GM21381 (cell line): ENCODE measurements at regions not wholly inside any gene's neighbourhood (a gene's known extent, or its start where the extent isn't known, plus 50 kb on each side); places are given as distances from the start of the nearest gene placed in this dataset.

Experiments used
- ATAC-seq: cut with Tn5 transposase; IDR thresholded peaks from one replicate; pipeline ENCODE4 v1.9.1; 2021; ENCODE audit warnings: mild to moderate bottlenecking, moderate library complexity; ENCODE audit not compliant: unreplicated experiment

GRCh38 chr2:16304876-16305590, 360.6 kb downstream of the CYRIA start:
- ATAC-seq: no peak

GRCh38 chr2:16303761-16304160, 361.9 kb downstream of the CYRIA start:
- ATAC-seq: no peak

GRCh38 chr2:16303273-16303577, 362.4 kb downstream of the CYRIA start:
- no peak for ATAC-seq

GRCh38 chr2:16302431-16303272, 362.3 kb downstream of the MYCN start:
- ATAC-seq: no peak

GRCh38 chr2:16301961-16302360, 361.6 kb downstream of the MYCN start:
- no peak for ATAC-seq

- ATAC-seq: no peak
These were observed 358.5 kb downstream of the MYCN start for GRCh38 chr2:16298866-16299265.

GRCh38 chr2:16296331-16297250, 356.2 kb downstream of the MYCN start:
- ATAC-seq: no peak

GRCh38 chr2:16296038-16296290, 355.6 kb downstream of the MYCN start:
- no peak for ATAC-seq

- no peak for ATAC-seq
These were observed 354.4 kb downstream of the MYCN start for GRCh38 chr2:16294791-16295190.

- ATAC-seq: no peak
These were observed 353.5 kb downstream of the MYCN start for GRCh38 chr2:16293871-16294270.

- no peak for ATAC-seq
These were observed 353.0 kb downstream of the MYCN start for GRCh38 chr2:16293398-16293797.

GRCh38 chr2:16291731-16292550, 351.6 kb downstream of the MYCN start:
- no peak for ATAC-seq

- ATAC-seq: no peak
These were observed 350.9 kb downstream of the MYCN start for GRCh38 chr2:16291226-16291625.

- ATAC-seq: no peak
These were observed 350.1 kb downstream of the MYCN start for GRCh38 chr2:16290311-16291020.

- ATAC-seq: no peak
These were observed 348.2 kb downstream of the MYCN start for GRCh38 chr2:16288371-16289112.

GRCh38 chr2:16287831-16288230, 347.5 kb downstream of the MYCN start:
- no peak for ATAC-seq

- no peak for ATAC-seq
These were observed 346.9 kb downstream of the MYCN start for GRCh38 chr2:16287281-16287680.

- ATAC-seq: no peak
These were observed 345.6 kb downstream of the MYCN start for GRCh38 chr2:16285813-16286510.
